ENCODE measurements at regions not wholly inside any gene's neighbourhood (a gene's known extent, or its start where the extent isn't known, plus 50 kb on each side); places are given as distances from the start of the nearest gene placed in this dataset.

GRCh38 chr6:71396410-71396801 lies 107.8 kb downstream of the OGFRL1 start:
- Mint-ChIP-seq H3K4me1 (ENCODE audit: low read depth) (peaks cover 90% of the 10 kb centered on the region), H3K9me3 (no peaks in the 10 kb centered on the region), H3K27me3 (ENCODE audit: insufficient read depth) (no peaks in the 10 kb centered on the region), H3K36me3 (ENCODE audit: low read depth) (peaks cover 30% of the 10 kb centered on the region), H3K4me3 (no peak overlapping the region), H3K27ac (no peak overlapping the region)
- DNase-seq: no peak
- no peak for TF ChIP-seq CTCF (IDR thresholded peaks at IDR 0.05)

GRCh38 chr6:71399279-71399678 lies 110.7 kb downstream of the OGFRL1 start:
- no peak overlapping the region for H3K4me3 Mint-ChIP-seq
- no peak for DNase-seq
- no peaks in the 10 kb centered on the region for H3K27me3 Mint-ChIP-seq (ENCODE audit: insufficient read depth)
- no peaks in the 10 kb centered on the region for H3K9me3 Mint-ChIP-seq
- H3K4me1 Mint-ChIP-seq (ENCODE audit: low read depth): peaks cover 87% of the 10 kb centered on the region
- H3K36me3 Mint-ChIP-seq (ENCODE audit: low read depth): peaks cover 29% of the 10 kb centered on the region
- H3K27ac Mint-ChIP-seq: no peak overlapping the region; the same call in 1 of the 2 replicates
- TF ChIP-seq CTCF (IDR thresholded peaks at IDR 0.05): no peak

GRCh38 chr6:71400852-71401251 lies 112.2 kb downstream of the OGFRL1 start:
- no peak for DNase-seq
- H3K9me3 Mint-ChIP-seq: no peaks in the 10 kb centered on the region
- no peaks in the 10 kb centered on the region for H3K27me3 Mint-ChIP-seq (ENCODE audit: insufficient read depth)
- peak overlapping the region; percentile 42; the same call in 1 of the 2 replicates for H3K4me3 Mint-ChIP-seq
- H3K27ac Mint-ChIP-seq: peak overlapping the region; percentile 71
- no peak for TF ChIP-seq CTCF (IDR thresholded peaks at IDR 0.05)
- H3K36me3 Mint-ChIP-seq (ENCODE audit: low read depth): peaks cover 34% of the 10 kb centered on the region
- H3K4me1 Mint-ChIP-seq (ENCODE audit: low read depth): peaks cover 87% of the 10 kb centered on the region

- H3K9me3 Mint-ChIP-seq: no peaks in the 10 kb centered on the region
- TF ChIP-seq CTCF (IDR thresholded peaks at IDR 0.05): no peak
- DNase-seq: no peak
- H3K27ac Mint-ChIP-seq: peak overlapping the region; percentile 53
- H3K27me3 Mint-ChIP-seq (ENCODE audit: insufficient read depth): no peaks in the 10 kb centered on the region
- H3K4me3 Mint-ChIP-seq: peak overlapping the region; percentile 36
- H3K36me3 Mint-ChIP-seq (ENCODE audit: low read depth): peaks cover 37% of the 10 kb centered on the region
- H3K4me1 Mint-ChIP-seq (ENCODE audit: low read depth): peaks cover 87% of the 10 kb centered on the region
Measured at GRCh38 chr6:71402096-71402495, 113.5 kb downstream of the OGFRL1 start.

- TF ChIP-seq CTCF (IDR thresholded peaks at IDR 0.05): no peak
- Mint-ChIP-seq H3K27me3 (ENCODE audit: insufficient read depth) (peaks cover 2% of the 10 kb centered on the region; the same call in 1 of the 2 replicates), H3K27ac (peak overlapping the region; percentile 88), H3K4me3 (peak overlapping the region; percentile 80), H3K36me3 (ENCODE audit: low read depth) (peaks cover 32% of the 10 kb centered on the region), H3K9me3 (no peaks in the 10 kb centered on the region), H3K4me1 (ENCODE audit: low read depth) (peaks cover 93% of the 10 kb centered on the region)
- DNase-seq: no peak
Measured at GRCh38 chr6:71403422-71404134, 115.0 kb downstream of the OGFRL1 start.
